Cardiac muscle cell (in vitro differentiated cells and primary cell): ENCODE measurements at regions not wholly inside any gene's neighbourhood (a gene's known extent, or its start where the extent isn't known, plus 50 kb on each side); places are given as distances from the start of the nearest gene placed in this dataset.

ENCODE experiments used
- DNase-seq, 2 donors: peaks; one replicate each; pipeline versions ENCODE4 v3.0.0 to v3.0.0-alpha.2; 2010 to 2017; ENCODE audit warnings: low read depth in 1 of 2, low spot score in 1 of 2
- H3K27ac ChIP-seq: fragments of 200-600 bp; sonication (generic); 2 replicates; pipeline ENCODE4 v1.5.1; 2016
- H3K27me3 ChIP-seq: fragments of 200-600 bp; sonication (generic); 2 replicates; pipeline ENCODE4 v1.6.0; 2016; ENCODE audit warnings: control low read depth
- H3K36me3 ChIP-seq: fragments of 200-600 bp; sonication (generic); 2 replicates; pipeline ENCODE4 v1.5.1; 2016; ENCODE audit warnings: control low read depth
- H3K4me1 ChIP-seq: fragments of 200-600 bp; sonication (generic); 2 replicates; pipeline ENCODE4 v1.8.1; 2017; ENCODE audit warnings: low read depth, mild to moderate bottlenecking, mixed run types
- H3K4me3 ChIP-seq: fragments of 200-600 bp; sonication (generic); 2 replicates; pipeline ENCODE4 v1.5.1; 2016; ENCODE audit warnings: mild to moderate bottlenecking
- H3K9me3 ChIP-seq: fragments of 200-600 bp; sonication (generic); 2 replicates; pipeline ENCODE4 v1.5.1; 2017; ENCODE audit warnings: low read depth, mild to moderate bottlenecking, control low read depth
- TF ChIP-seq, protein P1 (sequence below): IDR thresholded peaks from 2 replicates; pipeline ENCODE4 v1.5.1; 2012; ENCODE audit warnings: low read depth, mild to moderate bottlenecking, low read length

DNA sequence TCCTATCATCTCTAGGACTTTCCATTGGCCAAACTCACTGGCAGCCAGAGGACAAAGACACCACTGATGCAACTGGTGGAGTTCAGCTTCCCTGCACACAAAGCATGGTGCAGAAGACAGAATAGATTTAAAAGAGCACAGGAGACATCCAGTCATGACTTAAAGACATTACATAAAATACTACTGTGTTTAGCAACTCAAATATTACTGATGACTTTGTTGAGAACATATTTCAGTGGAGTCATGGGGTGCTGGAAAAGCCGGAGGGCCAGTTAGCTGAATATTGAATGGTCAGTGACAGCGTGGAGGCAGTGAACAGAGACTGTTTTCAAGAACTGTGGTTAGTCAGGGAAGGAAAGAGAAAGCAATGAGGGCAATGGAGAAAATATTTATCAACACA is 296.3 kb upstream of the NRP1 start:
- no peak overlapping the region for H3K4me3 ChIP-seq
- no peaks in the 10 kb centered on the region for H3K27me3 ChIP-seq
- no peak overlapping the region for H3K27ac ChIP-seq
- no peak for DNase-seq
- H3K9me3 ChIP-seq = no peaks in the 10 kb centered on the region
- H3K4me1 ChIP-seq = no peaks in the 10 kb centered on the region
- TF ChIP-seq, protein P1, sequence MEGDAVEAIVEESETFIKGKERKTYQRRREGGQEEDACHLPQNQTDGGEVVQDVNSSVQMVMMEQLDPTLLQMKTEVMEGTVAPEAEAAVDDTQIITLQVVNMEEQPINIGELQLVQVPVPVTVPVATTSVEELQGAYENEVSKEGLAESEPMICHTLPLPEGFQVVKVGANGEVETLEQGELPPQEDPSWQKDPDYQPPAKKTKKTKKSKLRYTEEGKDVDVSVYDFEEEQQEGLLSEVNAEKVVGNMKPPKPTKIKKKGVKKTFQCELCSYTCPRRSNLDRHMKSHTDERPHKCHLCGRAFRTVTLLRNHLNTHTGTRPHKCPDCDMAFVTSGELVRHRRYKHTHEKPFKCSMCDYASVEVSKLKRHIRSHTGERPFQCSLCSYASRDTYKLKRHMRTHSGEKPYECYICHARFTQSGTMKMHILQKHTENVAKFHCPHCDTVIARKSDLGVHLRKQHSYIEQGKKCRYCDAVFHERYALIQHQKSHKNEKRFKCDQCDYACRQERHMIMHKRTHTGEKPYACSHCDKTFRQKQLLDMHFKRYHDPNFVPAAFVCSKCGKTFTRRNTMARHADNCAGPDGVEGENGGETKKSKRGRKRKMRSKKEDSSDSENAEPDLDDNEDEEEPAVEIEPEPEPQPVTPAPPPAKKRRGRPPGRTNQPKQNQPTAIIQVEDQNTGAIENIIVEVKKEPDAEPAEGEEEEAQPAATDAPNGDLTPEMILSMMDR = no peak
- no peaks in the 10 kb centered on the region for H3K36me3 ChIP-seq

DNA sequence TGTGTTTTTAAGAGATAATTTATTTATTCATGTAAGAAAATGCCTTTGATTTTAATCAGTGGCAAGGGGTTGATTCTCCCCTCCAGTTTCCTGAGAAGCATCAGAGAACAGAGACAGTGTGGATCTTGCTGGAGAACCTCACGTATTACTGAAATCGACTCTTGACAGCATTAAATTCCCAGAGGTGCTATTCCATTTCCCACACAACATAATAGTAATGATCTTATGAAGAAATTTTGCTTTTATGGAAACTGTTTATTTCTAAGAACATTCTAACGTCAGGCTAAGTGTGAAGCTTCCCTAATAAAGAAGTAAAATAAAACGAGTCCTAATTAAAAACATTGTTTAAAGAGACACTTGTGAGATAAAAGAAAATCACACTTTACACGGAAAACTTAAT is 293.1 kb upstream of the NRP1 start:
- Histone ChIP-seq H3K27ac (no peak overlapping the region), H3K9me3 (no peaks in the 10 kb centered on the region), H3K4me1 (no peaks in the 10 kb centered on the region), H3K4me3 (no peak overlapping the region), H3K36me3 (no peaks in the 10 kb centered on the region), H3K27me3 (no peaks in the 10 kb centered on the region)
- TF ChIP-seq, protein P1 = no peak
- DNase-seq = no peak

DNA sequence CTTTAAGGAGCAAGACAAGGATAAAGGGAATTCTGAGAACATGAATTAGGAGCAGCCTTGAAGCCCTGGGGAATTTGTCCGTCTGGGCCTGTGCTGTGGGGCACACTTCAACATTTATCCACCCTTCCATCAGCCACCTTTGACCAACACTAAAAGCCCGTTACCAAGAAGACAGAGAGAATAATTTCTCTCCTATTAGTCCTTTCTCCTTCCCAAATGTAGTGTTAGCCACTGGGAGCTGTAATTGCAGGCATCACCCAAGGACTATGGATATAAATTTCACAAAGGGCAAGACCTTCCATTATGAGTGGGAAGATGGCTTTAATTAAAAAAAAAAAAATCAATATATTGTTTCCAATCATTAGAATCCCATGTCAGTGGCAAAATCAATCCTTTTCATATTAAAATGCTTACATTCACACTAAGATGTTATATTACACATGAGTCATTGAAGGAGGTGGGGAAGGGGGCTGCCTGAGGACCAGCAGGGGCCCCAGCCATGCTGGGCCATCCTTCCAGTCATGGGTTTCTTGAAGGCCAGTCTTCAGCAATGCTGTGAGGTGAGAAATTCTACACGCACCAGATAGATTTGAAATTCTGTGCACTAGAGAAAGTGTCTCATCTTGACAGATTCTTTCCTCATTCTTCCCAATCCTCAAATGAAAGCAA is 292.5 kb upstream of the NRP1 start:
- Histone ChIP-seq H3K27me3 (no peaks in the 10 kb centered on the region), H3K9me3 (no peaks in the 10 kb centered on the region), H3K27ac (no peak overlapping the region), H3K4me1 (no peaks in the 10 kb centered on the region), H3K36me3 (no peaks in the 10 kb centered on the region), H3K4me3 (no peak overlapping the region)
- TF ChIP-seq, protein P1 = no peak
- no peak for DNase-seq

DNA sequence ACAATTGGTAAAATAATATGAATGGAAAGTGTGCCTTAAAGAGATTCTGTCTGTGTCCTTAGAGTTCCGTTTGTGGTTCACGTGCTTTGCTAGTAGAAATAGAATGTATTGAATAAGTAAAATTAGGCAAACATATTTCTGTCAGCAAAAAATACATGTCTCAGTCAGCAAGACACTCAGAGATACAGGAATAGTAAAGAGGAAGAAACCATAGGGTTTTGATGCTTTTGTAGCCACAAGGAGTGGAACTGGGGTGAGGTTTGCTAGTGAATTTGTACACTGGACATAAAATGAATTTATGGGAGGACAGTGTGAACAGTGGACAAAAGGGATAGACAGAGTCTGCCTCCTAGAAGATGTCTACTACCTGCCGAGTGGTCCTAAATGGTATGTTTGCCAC is 289.2 kb upstream of the NRP1 start:
- TF ChIP-seq, protein P1 = no peak
- no peak overlapping the region for H3K4me3 ChIP-seq

DNA sequence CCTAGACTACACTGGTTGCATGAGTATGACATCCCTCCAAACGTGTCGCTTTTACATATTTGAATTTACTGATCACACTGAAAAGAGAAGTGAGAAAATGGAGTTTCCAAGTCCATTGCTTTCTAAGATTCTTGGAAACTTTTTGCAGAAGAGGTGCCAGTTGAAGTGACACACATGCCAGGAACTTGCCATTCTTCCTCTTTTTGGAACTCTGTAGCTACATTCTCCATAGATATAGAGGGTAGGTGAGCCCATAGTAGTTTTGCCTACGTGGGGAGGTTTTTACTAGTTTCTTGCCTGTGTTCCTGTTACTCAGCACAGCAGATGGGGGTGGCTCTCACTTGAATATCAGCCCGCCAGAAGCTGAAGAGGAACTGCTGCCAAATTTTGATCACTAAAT is 286.6 kb upstream of the NRP1 start:
- TF ChIP-seq, protein P1 = no peak
- H3K27me3 ChIP-seq = no peaks in the 10 kb centered on the region
- no peak for DNase-seq
- H3K9me3 ChIP-seq = no peaks in the 10 kb centered on the region
- H3K4me1 ChIP-seq = peaks cover 24% of the 10 kb centered on the region
- no peak overlapping the region for H3K27ac ChIP-seq
- H3K36me3 ChIP-seq = no peaks in the 10 kb centered on the region
- no peak overlapping the region for H3K4me3 ChIP-seq

More for the DNA sequence above, 289.2 kb upstream of the NRP1 start:
- H3K36me3 ChIP-seq = no peaks in the 10 kb centered on the region
- H3K27me3 ChIP-seq = no peaks in the 10 kb centered on the region
- no peaks in the 10 kb centered on the region for H3K9me3 ChIP-seq
- DNase-seq = no peak
- H3K27ac ChIP-seq = no peak overlapping the region
- H3K4me1 ChIP-seq = no peaks in the 10 kb centered on the region
